ENCODE measurements at regions not wholly inside any gene's neighbourhood (a gene's known extent, or its start where the extent isn't known, plus 50 kb on each side); places are given as distances from the start of the nearest gene placed in this dataset.
"Not testable (repeated sequence)": the region's sequence is repeated elsewhere in the genome, so short reads cannot be mapped to it uniquely, and the experiment has no call there.

- DNase-seq, result no peak
Observed at GRCh38 chr7:66504131-66504530, 124.5 kb upstream of the KCTD7 start.

DNA sequence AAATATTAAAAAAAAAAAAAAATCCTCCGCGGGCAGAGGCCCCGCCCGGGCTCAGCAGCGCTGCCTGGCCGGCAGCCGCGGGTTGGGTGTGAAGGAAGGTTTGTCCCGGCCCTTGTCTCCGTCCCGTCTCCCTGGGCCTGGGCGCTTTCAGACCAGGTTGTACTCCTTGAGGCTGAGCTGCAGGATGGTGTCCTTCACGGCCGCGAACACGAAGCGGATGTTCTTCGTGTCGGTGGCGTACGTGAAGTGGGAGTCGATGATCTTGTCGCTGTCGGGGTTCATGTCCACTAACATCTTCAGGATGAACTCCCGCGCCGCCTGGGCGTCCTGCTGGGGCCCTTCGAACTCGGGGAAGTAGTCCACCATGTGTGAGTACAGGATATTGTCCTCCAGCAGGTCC is 123.7 kb upstream of the KCTD7 start:
- DNase-seq, result no peak

- no peak for DNase-seq
Observed at GRCh38 chr7:66505531-66506451, 122.9 kb upstream of the KCTD7 start.

DNA sequence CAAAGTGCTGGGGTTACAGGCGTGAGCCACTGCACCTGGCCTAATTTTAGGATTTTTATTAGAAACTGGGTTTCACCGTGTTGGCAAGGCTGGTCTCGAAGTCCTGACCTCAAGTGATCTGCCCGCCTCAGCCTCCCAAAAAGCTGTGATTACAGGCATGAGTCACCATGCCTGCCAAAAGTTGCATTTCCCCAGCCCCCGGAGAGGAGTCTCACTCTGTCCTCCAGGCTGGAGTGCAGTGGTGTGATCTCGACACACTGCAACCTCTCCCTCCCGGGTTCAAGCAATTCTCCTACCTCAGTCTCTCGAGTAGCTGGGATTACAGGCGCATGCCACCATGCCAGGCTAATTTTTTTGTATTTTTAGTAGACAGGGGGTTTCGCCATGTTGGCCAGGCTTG is 122.0 kb upstream of the KCTD7 start:
- not testable (repeated sequence) for DNase-seq

GRCh38 chr7:66507764-66508296 is 120.9 kb upstream of the KCTD7 start:
- no peak for DNase-seq

GRCh38 chr7:66508431-66508830 is 120.2 kb upstream of the KCTD7 start:
- DNase-seq, result no peak

DNA sequence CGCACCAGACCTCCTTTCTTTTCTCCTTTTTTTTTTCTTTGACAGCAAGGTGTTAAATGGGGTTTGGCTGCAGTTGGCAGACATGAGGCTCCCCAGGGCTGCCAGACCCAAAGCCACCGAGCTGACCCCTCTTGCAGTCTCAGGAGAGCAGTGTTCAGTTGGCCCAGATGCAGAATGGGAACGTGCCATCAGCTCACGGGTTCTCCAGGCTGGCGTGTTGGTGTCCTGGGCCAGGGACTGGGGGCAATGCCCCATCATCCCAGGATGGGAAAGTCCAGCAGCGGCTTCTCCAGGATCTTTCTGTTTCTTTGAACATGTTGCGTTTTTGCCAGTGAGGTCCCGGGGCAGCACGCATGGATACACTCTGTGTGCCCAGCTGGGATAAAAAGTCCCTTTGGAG is 114.6 kb upstream of the KCTD7 start:
- no peak for DNase-seq

GRCh38 chr7:66517212-66517909 is 111.3 kb upstream of the KCTD7 start:
- no peak for DNase-seq

DNA sequence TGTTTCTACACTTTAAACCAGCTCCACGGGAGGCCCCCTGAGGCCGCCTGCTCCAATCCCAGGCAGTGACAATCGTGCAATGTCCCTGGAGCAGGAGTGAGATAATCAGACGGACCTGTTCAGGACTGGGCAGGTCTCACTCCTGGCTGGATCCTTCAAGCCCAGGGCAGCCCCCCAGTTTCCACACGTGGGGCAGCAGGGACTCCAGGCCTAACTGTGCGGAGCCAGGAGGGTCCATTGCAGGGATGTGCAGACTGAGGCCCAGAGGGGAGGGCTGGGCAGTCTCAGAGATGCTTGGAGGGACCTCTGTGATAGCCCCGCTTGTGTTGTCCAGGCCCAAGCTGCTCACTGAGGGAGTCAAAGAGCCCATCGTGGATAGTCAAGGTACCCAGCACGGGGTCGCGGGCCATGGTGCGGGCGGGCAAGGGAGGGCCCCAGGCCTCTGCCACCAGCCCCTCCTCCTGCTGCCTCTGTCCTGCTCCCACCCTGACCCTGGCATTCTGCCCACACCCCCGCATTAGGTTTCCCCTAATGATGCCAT is 110.5 kb upstream of the KCTD7 start:
- no peak for DNase-seq

GRCh38 chr7:66521675-66522074 is 107.0 kb upstream of the KCTD7 start:
- no peak for DNase-seq

DNA sequence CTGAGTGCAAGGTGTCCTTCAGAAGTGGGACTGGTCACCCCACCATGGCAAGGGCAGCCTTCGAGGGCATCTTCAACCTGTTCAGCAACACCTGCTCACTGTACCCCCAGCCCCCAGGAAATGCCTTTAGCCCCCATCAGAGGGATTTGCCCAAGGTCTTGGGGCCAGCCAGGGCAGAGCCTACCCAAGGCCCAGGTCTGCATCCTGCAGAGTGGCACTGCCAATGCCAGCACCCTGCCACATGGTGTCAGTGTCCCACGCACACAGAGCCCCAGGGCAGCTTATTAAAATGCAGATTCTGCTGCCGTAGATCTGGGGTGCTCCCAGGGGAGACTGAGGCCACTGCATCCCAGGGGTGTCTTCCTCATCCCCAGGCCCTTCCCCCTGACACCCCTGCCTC is 106.2 kb upstream of the KCTD7 start:
- DNase-seq, result no peak

DNA sequence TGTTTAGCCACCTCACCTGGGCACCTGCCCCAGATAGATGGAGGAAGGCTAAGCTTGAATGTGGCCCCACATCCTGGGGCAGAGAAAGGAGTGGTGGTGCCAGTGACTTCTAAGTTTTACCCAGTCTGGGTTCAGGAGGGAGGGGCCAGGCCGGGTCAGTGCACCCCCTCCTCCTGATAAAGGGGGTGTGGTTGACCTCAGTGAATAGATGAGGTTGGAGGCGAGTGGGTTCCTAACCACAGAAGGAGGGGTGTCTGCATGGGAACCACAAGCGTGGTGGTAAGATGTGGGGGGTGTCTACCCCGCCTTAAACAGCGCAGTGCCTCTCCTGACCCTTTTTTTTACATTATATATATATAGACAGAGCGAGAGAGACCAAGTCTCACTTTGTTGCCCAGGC is 105.3 kb upstream of the KCTD7 start:
- no peak for DNase-seq

- DNase-seq, result no peak
Observed at GRCh38 chr7:66524738-66525137, 103.9 kb upstream of the KCTD7 start.

DNA sequence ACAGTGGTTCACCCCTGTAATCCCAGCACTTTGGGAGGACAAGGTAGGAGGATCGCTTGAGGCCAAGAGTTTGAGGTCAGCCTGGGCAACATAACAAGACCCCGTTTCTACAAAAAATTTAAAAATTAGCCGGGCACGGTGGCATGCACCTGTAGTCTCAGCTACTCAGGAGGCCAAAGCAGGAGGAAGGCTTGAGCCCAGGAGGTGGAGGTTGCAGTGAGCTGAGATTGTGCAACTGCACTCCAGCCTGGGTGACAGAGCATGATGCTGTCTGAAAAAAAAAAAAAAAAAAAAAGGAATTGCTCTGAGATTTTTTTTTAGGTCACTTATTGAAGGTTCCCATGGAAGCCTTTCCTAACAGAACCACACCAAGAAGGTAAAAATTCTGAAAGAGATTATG is 101.9 kb upstream of the KCTD7 start:
- DNase-seq, result not testable (repeated sequence)

- no peak for DNase-seq
Observed at GRCh38 chr7:66528652-66529051, 100.0 kb upstream of the KCTD7 start.

GRCh38 chr7:66529883-66530610 is 98.6 kb upstream of the KCTD7 start:
- DNase-seq, result no peak

DNA sequence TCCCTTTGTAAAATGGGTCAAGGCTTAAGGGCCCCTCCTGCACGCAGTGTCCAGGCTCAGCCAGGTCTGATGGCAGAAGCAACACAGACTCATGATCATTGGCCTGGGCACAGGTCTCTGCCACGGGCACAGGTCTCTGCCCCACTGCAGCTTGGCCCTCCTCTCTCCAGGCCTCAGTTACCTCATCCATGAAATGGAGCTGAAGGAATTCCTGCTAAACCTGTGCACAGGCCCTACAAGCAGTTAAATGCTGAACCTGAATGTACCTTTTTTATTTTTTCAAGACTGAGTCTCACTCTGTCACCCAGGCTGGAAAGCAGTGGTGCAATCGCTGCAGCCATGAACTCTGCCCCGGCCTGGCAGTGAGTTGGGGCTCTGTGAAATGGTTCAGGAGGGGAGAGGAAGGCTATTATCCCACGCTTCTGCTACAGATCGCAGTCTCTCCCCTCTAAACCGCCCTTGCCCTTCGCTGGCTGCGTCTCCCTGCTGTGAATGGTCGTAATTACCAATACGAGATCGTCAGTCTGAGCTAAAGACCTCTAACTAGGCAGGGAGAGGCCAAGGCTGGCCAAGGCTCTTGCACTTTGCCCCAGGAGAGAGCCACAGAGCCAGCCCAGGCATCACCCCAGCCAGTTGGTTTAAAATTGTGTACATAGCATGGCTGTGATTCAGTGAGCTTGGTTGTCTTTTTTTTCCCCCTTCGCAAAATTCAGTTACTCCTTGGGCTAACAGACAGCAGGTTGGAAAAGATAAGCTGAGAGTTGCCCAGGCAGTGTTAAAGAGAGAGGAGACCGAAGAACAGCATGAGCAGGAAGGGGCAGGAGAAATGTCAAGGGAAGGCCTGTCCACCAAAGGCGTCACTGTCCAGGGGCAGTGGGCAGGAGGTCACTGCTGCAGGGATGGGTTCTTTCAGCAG is 93.0 kb upstream of the KCTD7 start:
- DNase-seq, result no peak

- DNase-seq, result no peak
Observed at GRCh38 chr7:66537380-66537779, 91.3 kb upstream of the KCTD7 start.

GRCh38 chr7:66537876-66538275 is 90.8 kb upstream of the KCTD7 start:
- no peak for DNase-seq

DNA sequence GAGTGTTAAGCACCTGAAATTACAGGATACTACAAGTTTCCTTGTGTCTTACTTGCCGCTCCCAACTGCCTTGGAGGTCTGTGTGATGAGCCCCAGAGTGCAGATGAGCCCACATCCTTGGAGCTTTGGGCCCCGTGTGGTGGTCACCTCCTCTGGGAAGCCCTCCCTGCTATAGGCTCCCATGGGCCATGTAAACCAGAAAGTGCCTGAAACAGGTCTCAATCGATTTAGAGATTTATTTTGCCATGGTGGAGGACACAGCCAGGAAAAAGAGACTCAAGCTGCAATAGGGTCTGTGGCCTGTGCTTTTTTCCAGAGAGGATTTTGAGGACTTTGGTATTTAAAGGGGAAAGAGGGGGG is 89.4 kb upstream of the KCTD7 start:
- no peak for DNase-seq

GRCh38 chr7:66539902-66540375 is 88.7 kb upstream of the KCTD7 start:
- no peak for DNase-seq

DNA sequence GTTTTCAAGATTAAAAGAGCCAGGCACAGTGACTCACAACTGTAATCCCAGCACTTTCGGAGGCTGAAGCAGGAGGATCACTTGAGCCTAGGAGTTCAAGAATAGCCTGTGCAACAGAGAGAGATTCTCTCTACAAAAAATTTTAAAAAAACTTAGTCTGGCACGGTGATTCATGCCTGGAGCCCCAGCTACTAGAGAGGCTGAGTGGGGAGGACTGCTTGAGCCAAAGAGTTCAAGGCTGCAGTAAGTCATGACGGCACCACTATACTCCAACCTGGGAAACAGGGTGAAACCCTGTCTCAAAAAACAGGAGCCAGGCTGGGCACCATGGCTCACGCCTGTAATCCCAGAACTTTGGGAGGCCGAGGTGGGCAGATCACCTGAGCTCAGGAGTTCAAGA is 86.6 kb upstream of the KCTD7 start:
- DNase-seq, result no peak

Data from SHP77 treated with DMSO at 0.1 percent for 48 hours (cell line).